Chondrocyte (in vitro differentiated cells): ENCODE measurements at regions not wholly inside any gene's neighbourhood (a gene's known extent, or its start where the extent isn't known, plus 50 kb on each side); places are given as distances from the start of the nearest gene placed in this dataset.

ENCODE experiments used
- DNase-seq: peaks from one replicate; pipeline ENCODE4 v3.0.0; 2021; ENCODE audit warnings: mixed read lengths, low spot score
- H3K27ac Mint-ChIP-seq: one replicate; pipeline ENCODE4 v1.8.0; 2021; ENCODE audit warnings: mild to moderate bottlenecking, moderate library complexity, mixed read lengths; ENCODE audit not compliant: unreplicated experiment
- H3K27me3 Mint-ChIP-seq: 2 replicates; pipeline ENCODE4 v1.8.0; 2021; ENCODE audit warnings: low read depth, mixed read lengths
- H3K36me3 Mint-ChIP-seq: 2 replicates; pipeline ENCODE4 v1.8.0; 2021; ENCODE audit warnings: low read depth, mixed read lengths
- H3K4me1 Mint-ChIP-seq: 2 replicates; pipeline ENCODE4 v1.8.0; 2021; ENCODE audit warnings: low read depth, mild to moderate bottlenecking, mixed read lengths
- H3K4me3 Mint-ChIP-seq: one replicate; pipeline ENCODE4 v1.8.0; 2021; ENCODE audit warnings: mild to moderate bottlenecking, moderate library complexity, mixed read lengths; ENCODE audit not compliant: unreplicated experiment
- H3K9me3 Mint-ChIP-seq: 2 replicates; pipeline ENCODE4 v1.8.0; 2021; ENCODE audit warnings: low read depth, mixed read lengths
- CTCF ChIP-seq: fragments of 200-600 bp; sonication (generic); IDR thresholded peaks from 2 replicates; pipeline ENCODE4 v1.5.0; 2021; ENCODE audit warnings: antibody characterized with exemption, mild to moderate bottlenecking, moderate library complexity

DNA sequence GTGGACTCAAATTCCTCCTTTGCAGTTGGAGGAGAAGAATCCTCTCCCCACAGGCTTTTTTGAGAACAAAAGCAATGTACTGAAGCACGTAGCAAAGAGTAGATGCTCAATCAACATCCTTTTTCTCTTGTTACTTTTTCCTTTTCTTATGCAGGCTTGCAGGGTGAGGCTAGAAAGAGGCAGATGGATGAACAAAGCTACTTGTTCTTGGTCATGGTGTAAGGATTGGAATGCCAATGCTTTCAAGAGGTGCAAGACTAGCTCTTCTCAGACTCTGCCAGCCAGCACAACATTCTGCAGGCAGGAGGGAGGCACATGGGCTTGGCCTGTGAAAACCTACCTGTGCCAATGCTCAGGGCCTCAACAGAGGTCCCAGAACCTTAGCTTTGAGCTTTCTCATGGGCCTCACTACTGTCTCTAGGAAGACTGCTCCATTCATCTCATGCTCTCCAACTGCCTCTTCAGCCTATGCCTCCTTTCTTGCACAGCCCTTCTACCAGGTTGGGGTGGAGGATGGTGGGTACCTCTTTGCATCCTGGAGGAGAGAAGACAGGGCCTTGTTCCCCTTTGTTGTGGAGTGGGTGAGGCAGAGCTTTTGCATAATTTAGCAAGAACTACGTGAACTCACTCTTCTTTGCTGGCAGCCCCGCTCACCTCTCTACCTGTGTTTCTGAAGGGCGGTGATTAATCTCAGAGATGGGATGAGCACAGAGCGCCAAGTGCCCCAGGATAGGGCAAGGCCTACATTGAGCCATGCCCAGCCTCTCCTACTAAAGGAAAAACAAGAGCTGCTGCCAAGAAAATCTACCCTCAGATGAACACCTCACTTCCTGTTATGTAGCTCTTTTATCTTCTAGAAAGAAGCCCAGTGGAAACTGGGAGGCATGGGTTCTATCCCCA lies 1119.7 kb downstream of the VRK1 start:
- no peak for TF ChIP-seq CTCF
- no peaks in the 10 kb centered on the region for H3K36me3 Mint-ChIP-seq
- H3K27me3 Mint-ChIP-seq = no peaks in the 10 kb centered on the region
- no peak for DNase-seq
- no peak overlapping the region for H3K4me3 Mint-ChIP-seq
- no peak overlapping the region for H3K27ac Mint-ChIP-seq
- H3K4me1 Mint-ChIP-seq = no peaks in the 10 kb centered on the region
- H3K9me3 Mint-ChIP-seq = peaks cover 14% of the 10 kb centered on the region

DNA sequence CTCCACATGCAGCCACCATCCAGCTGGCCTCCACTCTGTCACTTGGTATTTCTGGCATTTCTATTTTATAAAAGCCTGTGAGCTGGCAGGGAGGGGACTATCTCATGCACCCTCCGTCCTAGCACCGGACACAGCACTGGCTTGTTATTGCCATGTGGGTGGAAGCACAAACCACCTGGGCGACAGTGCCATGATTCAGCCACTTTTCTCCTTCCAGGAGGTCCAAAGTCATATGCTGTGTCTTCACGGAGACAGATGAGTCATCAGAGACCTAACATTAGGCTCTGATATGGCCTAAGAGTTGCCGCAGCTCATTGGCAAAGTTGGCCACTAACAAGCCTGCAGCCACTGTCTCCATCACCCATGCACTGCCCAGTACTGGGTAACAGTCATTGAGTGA lies 1123.0 kb downstream of the VRK1 start:
- Mint-ChIP-seq H3K36me3 (no peaks in the 10 kb centered on the region), H3K4me3 (no peak overlapping the region), H3K4me1 (no peaks in the 10 kb centered on the region), H3K27me3 (no peaks in the 10 kb centered on the region), H3K27ac (no peak overlapping the region), H3K9me3 (peaks cover 16% of the 10 kb centered on the region)
- TF ChIP-seq CTCF = no peak
- DNase-seq = no peak

DNA sequence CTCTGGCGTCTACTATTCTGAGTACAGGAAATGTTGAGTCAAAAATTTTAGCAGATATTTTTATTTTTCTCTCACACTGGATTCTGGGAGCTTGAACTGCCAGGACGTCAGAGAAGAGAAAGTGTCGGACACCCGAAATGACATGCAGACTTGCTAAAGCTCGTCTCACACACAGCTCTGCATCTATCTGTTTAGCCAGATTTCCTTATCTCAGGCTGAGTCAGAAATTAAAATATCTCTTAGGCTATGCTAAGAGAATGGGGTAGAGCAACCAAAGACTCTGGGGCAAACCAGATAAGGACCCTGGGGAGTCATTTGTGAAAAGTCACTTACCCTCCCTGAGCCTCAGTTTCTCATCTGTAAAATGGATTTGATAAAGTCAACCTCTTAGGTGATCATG lies 1124.1 kb downstream of the VRK1 start:
- DNase-seq = no peak
- Mint-ChIP-seq H3K9me3 (peaks cover 18% of the 10 kb centered on the region), H3K27ac (no peak overlapping the region), H3K36me3 (no peaks in the 10 kb centered on the region), H3K4me3 (no peak overlapping the region), H3K27me3 (no peaks in the 10 kb centered on the region), H3K4me1 (no peaks in the 10 kb centered on the region)
- TF ChIP-seq CTCF = no peak

DNA sequence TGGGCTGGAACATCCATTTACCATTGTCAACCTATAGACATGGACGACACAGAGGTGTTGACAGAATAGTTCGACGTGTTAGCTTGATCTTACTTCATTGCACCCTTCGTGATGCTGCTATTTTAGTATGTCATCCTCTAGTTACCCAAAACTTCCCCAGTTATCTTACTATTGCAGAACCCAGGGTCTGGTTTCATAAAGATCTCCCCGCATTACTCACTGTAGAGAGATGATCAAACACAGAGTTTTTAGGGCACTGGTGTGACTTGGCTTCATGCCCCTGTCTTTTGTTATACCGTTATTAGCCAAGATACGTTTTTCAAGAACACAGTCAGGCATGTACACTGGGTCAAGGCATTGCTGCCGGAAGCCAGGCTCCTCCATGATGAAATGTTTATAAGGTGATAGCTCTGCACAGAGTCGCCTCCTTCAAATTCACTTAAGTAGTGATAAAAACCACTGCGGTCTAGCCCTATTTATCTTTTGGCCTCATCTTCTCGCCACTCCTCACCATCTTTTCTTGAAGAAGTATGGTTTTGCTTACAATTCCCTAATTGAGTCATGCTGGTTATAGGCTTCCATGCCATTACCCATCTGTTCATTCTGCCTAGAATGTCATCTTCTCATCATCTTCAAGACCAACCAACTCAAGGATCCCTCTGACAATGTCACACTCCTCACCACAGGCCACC lies 1127.9 kb downstream of the VRK1 start:
- H3K27me3 Mint-ChIP-seq = no peaks in the 10 kb centered on the region
- no peaks in the 10 kb centered on the region for H3K36me3 Mint-ChIP-seq
- no peak overlapping the region for H3K4me3 Mint-ChIP-seq
- DNase-seq = no peak
- no peak overlapping the region for H3K27ac Mint-ChIP-seq
- no peaks in the 10 kb centered on the region for H3K4me1 Mint-ChIP-seq
- H3K9me3 Mint-ChIP-seq = peaks cover 9% of the 10 kb centered on the region
- no peak for TF ChIP-seq CTCF

GRCh38 chr14:97930166-97930565 lies 1133.0 kb downstream of the VRK1 start:
- no peak for TF ChIP-seq CTCF
- no peak overlapping the region for H3K4me3 Mint-ChIP-seq
- H3K9me3 Mint-ChIP-seq = peaks cover 20% of the 10 kb centered on the region
- H3K27me3 Mint-ChIP-seq = no peaks in the 10 kb centered on the region
- no peak overlapping the region for H3K27ac Mint-ChIP-seq
- no peaks in the 10 kb centered on the region for H3K36me3 Mint-ChIP-seq
- H3K4me1 Mint-ChIP-seq = no peaks in the 10 kb centered on the region
- no peak for DNase-seq
